Heart left ventricle (tissue), 16 donors: ENCODE measurements at regions not wholly inside any gene's neighbourhood (a gene's known extent, or its start where the extent isn't known, plus 50 kb on each side); places are given as distances from the start of the nearest gene placed in this dataset.

ENCODE experiments used
- ATAC-seq, 4 donors: fragments of 200-7000 bp; cut with Tn5 transposase; one replicate each; pipeline ENCODE4 v1.9.1; 2020 to 2022; ENCODE audit warnings: moderate library complexity in 4 of 4, mild to moderate bottlenecking in 3 of 4, moderate number of reproducible peaks in 1 of 4
- DNase-seq, 5 donors: peaks; one replicate each; pipeline ENCODE4 v3.0.0-alpha.2; 2020
- H3K27ac ChIP-seq, 12 donors: fragments of 200-600 bp; sonication (generic) in 4 of 12; one replicate each; pipeline versions ENCODE4 v1.5.0 to v1.8.0; 2016 to 2022; ENCODE audit warnings: mild to moderate bottlenecking in 2 of 12
- H3K27me3 ChIP-seq, 9 donors: fragments of 200-600 bp; sonication (generic) in 2 of 9; one replicate each; pipeline versions ENCODE4 v1.5.1 to v1.8.0; 2016 to 2022; ENCODE audit warnings: mild to moderate bottlenecking in 3 of 9
- H3K36me3 ChIP-seq, 9 donors: fragments of 200-600 bp; sonication (generic) in 2 of 9; one replicate each; pipeline versions ENCODE4 v1.5.0 to v1.8.0; 2018 to 2022; ENCODE audit warnings: mild to moderate bottlenecking in 2 of 9
- H3K4me1 ChIP-seq, 12 donors: fragments of 200-600 bp; sonication (generic) in 4 of 12; one replicate each; pipeline versions ENCODE4 v1.5.0 to v1.8.0; 2016 to 2022; ENCODE audit warnings: mild to moderate bottlenecking in 3 of 12
- H3K4me3 ChIP-seq, 12 donors: fragments of 200-600 bp; sonication (generic) in 4 of 12; one replicate each; pipeline versions ENCODE4 v1.5.0 to v1.8.0; 2017 to 2022; ENCODE audit warnings: mild to moderate bottlenecking in 9 of 12, moderate library complexity in 4 of 12
- H3K9me3 ChIP-seq, 12 donors: fragments of 200-600 bp; sonication (generic) in 4 of 12; one replicate each; pipeline versions ENCODE4 v1.5.0 to v1.8.0; 2016 to 2022; ENCODE audit warnings: mild to moderate bottlenecking in 1 of 12
- CTCF ChIP-seq, 12 donors: fragments of 200-600 bp; sonication (generic) in 4 of 12; IDR thresholded peaks; one replicate each; pipeline versions ENCODE4 v1.5.0 to v1.8.0; 2018 to 2022; ENCODE audit warnings: antibody characterized with exemption in 12 of 12, mild to moderate bottlenecking in 5 of 12
- POLR2A ChIP-seq, 2 donors: fragments of 450-650 bp; IDR thresholded peaks; one replicate each; pipeline ENCODE4 v1.6.1; 2017; ENCODE audit warnings: antibody characterized with exemption in 2 of 2, mild to moderate bottlenecking in 2 of 2, moderate library complexity in 2 of 2
- WGBS, 4 donors: extraction: QIAGEN DNeasy Blood & Tissue Kit in 2 of 4; methylation state at CpG; one replicate each; pipeline versions ENCODE4 v1.1.5 to v1.1.7; 2013 to 2018; 5-methylcytosine and 5-hydroxymethylcytosine counted together
- intact Hi-C, 10 donors: fragments of 100-400 bp; cut with DNase I; formaldehyde crosslinking; loops; one replicate each; pipeline versions ENCODE4 v1.11.1 to v1.14.2; 2022
- donor health status: ischemic (EF 13 %, LVEDD 7.1; RV severe dilation, severe dysfunction).
- donor health status: healthy with polysubstance abuse.
- donor health status: DM: no; HTN: yes; CAD: no.
- donor health status: DM: no; HTN: no; CAD: no.
- donor health status: ischemic (EF 25% LVEDD 6.9; RV normal size, moderate dysfunction).
- donor health status: ischemic (EF 25% LVEDD 5.7; RV mildly dilated, moderate dysfunction).
- donor health status: healthy.
- donor health status: DM: yes; HTN: yes; CAD: no.
- donor health status: ischemic (EF 35%, LVEDD 5.7; RV mildly dilated, moderate dysfunction).
- donor health status: nonischemic (EF 11% LVEDD 7.7; RV severe dilation, severe dysfunction).
- donor health status: DM: yes; HTN: yes; CAD: no.
- donor health status: PGD.
- donor health status: ischemic (EF 29% LVEDD 5.4; RV normal size, mild dysfunction).
- donor health status: nonischemic (EF 23%, LVEDD 6.1; RV moderate dilation, normal function).

GRCh38 chr2:4417771-4418170, 714.4 kb downstream of the DCDC2C start:
- ATAC-seq: no peak
- DNase-seq: no peak
- Histone ChIP-seq H3K27ac (no peak overlapping the region), H3K9me3 (no peaks in the 10 kb centered on the region), H3K27me3 (no peaks in the 10 kb centered on the region), H3K4me3 (no peak overlapping the region), H3K36me3 (no peaks in the 10 kb centered on the region), H3K4me1 (no peaks in the 10 kb centered on the region)
- intact Hi-C loops: no loop called here
- 86 to 93% (median 92%) methylated on average over 6 of the region's 6 CpGs for WGBS, 4 donors
- TF ChIP-seq CTCF (IDR thresholded peaks at IDR 0.05): no peak
- TF ChIP-seq POLR2A (IDR thresholded peaks at IDR 0.05): no peak

GRCh38 chr2:4420032-4420431, 716.7 kb downstream of the DCDC2C start:
- intact Hi-C loops: no loop called here
- DNase-seq (no peak), ATAC-seq (no peak)
- Histone ChIP-seq H3K4me3 (no peak overlapping the region), H3K36me3 (no peaks in the 10 kb centered on the region), H3K4me1 (no peaks in the 10 kb centered on the region), H3K9me3 (no peaks in the 10 kb centered on the region), H3K27me3 (no peaks in the 10 kb centered on the region), H3K27ac (no peak overlapping the region)
- TF ChIP-seq CTCF (IDR thresholded peaks at IDR 0.05) (no peak), POLR2A (IDR thresholded peaks at IDR 0.05) (no peak)
- 12 to 28% (median 24%) methylated on average over 3 of the region's 3 CpGs for whole genome bisulfite sequencing, 4 donors

GRCh38 chr2:4424153-4424552, 720.8 kb downstream of the DCDC2C start:
- Histone ChIP-seq H3K36me3 (no peaks in the 10 kb centered on the region), H3K27me3 (no peaks in the 10 kb centered on the region), H3K4me1 (no peaks in the 10 kb centered on the region), H3K27ac (no peak overlapping the region), H3K4me3 (no peak overlapping the region), H3K9me3 (no peaks in the 10 kb centered on the region)
- TF ChIP-seq CTCF (IDR thresholded peaks at IDR 0.05): no peak
- TF ChIP-seq POLR2A (IDR thresholded peaks at IDR 0.05): no peak
- 90 to 92% (median 90%) methylated on average over 6 of the region's 6 CpGs for WGBS, 4 donors
- DNase-seq (no peak), ATAC-seq (no peak)
- intact Hi-C loops: no loop called here

- ATAC-seq (no peak), DNase-seq (no peak)
- Histone ChIP-seq H3K27ac (no peak overlapping the region), H3K9me3 (no peaks in the 10 kb centered on the region), H3K4me1 (no peaks in the 10 kb centered on the region), H3K36me3 (no peaks in the 10 kb centered on the region), H3K4me3 (no peak overlapping the region), H3K27me3 (no peaks in the 10 kb centered on the region)
- TF ChIP-seq CTCF (IDR thresholded peaks at IDR 0.05): no peak
- TF ChIP-seq POLR2A (IDR thresholded peaks at IDR 0.05): no peak
- intact Hi-C loops: no loop called here
- 78 to 82% (median 81%) methylated on average over 5 of the region's 5 CpGs for WGBS, 4 donors
Observed at GRCh38 chr2:4427083-4427482, 723.7 kb downstream of the DCDC2C start.
